ENCODE measurements at regions not wholly inside any gene's neighbourhood (a gene's known extent, or its start where the extent isn't known, plus 50 kb on each side); places are given as distances from the start of the nearest gene placed in this dataset.

GRCh38 chr2:234331566-234331965 is 165.3 kb downstream of the ARL4C start:
- in situ Hi-C loops (cut with MboI; ENCODE audit: low pct_ligation_motif_present in 1 of 4, low pct_unique_long_range_greater_than_20kb in 1 of 4, low sequenced_read_pairs in 3 of 4), result no loop called here

GRCh38 chr2:234330902-234331301 is 166.0 kb downstream of the ARL4C start:
- Histone ChIP-seq H3K36me3 (no peaks in the 10 kb centered on the region), H3K4me3 (no peak overlapping the region), H3K27me3 (no peaks in the 10 kb centered on the region), H3K27ac (no peak overlapping the region), H3K4me1 (peaks cover 0 to 5% (median 0%) of the 10 kb centered on the region in 4 donors), H3K9me3 (no peaks in the 10 kb centered on the region)
- TF ChIP-seq POLR2A (IDR thresholded peaks at IDR 0.05) (no peak), CTCF (IDR thresholded peaks at IDR 0.05) (no peak), EP300 (IDR thresholded peaks at IDR 0.05; ENCODE audit: low read depth) (no peak), POLR2AphosphoS5 (IDR thresholded peaks at IDR 0.05) (no peak)
- in situ Hi-C loops (cut with MboI; ENCODE audit: low pct_ligation_motif_present in 1 of 4, low pct_unique_long_range_greater_than_20kb in 1 of 4, low sequenced_read_pairs in 3 of 4), result no loop called here
- 70 to 83% methylated on average over 2 to 5 of the region's 5 CpGs for WGBS, 2 donors (ENCODE audit: low coverage in 1 of 2)
- intact Hi-C loops (cut with DNase I; ENCODE audit: low total_unique reads), result no loop called here
- DNase-seq, result no peak

More at GRCh38 chr2:234331566-234331965, 165.3 kb downstream of the ARL4C start:
- no peak overlapping the region for H3K4me3 ChIP-seq
- WGBS, 2 donors (ENCODE audit: low coverage in 1 of 2), result 85 to 100% methylated on average over 3 to 5 of the region's 5 CpGs
- no peaks in the 10 kb centered on the region for H3K27me3 ChIP-seq
- no peak for DNase-seq
- no peak for TF ChIP-seq CTCF (IDR thresholded peaks at IDR 0.05)
- TF ChIP-seq POLR2AphosphoS5 (IDR thresholded peaks at IDR 0.05), result no peak
- TF ChIP-seq POLR2A (IDR thresholded peaks at IDR 0.05), result no peak
- TF ChIP-seq EP300 (IDR thresholded peaks at IDR 0.05; ENCODE audit: low read depth), result no peak
- H3K36me3 ChIP-seq, result no peaks in the 10 kb centered on the region
- intact Hi-C loops (cut with DNase I; ENCODE audit: low total_unique reads), result no loop called here
- no peak overlapping the region for H3K27ac ChIP-seq
- peaks cover 0 to 5% (median 0%) of the 10 kb centered on the region in 4 donors for H3K4me1 ChIP-seq
- H3K9me3 ChIP-seq, result no peaks in the 10 kb centered on the region

- in situ Hi-C loops (cut with MboI; ENCODE audit: low pct_ligation_motif_present in 1 of 4, low pct_unique_long_range_greater_than_20kb in 1 of 4, low sequenced_read_pairs in 3 of 4) (no loop called here), intact Hi-C loops (cut with DNase I; ENCODE audit: low total_unique reads) (no loop called here)
- H3K36me3 ChIP-seq, result no peaks in the 10 kb centered on the region
- H3K9me3 ChIP-seq, result no peaks in the 10 kb centered on the region
- DNase-seq, result no peak
- H3K27me3 ChIP-seq, result no peaks in the 10 kb centered on the region
- H3K4me3 ChIP-seq, result no peak overlapping the region
- 91 to 98% methylated on average over 4 to 12 of the region's 12 CpGs for WGBS, 2 donors (ENCODE audit: low coverage in 1 of 2)
- H3K27ac ChIP-seq, result no peak overlapping the region
- no peak for TF ChIP-seq EP300 (IDR thresholded peaks at IDR 0.05; ENCODE audit: low read depth)
- TF ChIP-seq POLR2A (IDR thresholded peaks at IDR 0.05), result no peak
- TF ChIP-seq POLR2AphosphoS5 (IDR thresholded peaks at IDR 0.05), result no peak
- H3K4me1 ChIP-seq, result no peaks in the 10 kb centered on the region
Observed at GRCh38 chr2:234329202-234329960, 167.5 kb downstream of the ARL4C start.

- no peak overlapping the region for H3K27ac ChIP-seq
- no peaks in the 10 kb centered on the region for H3K36me3 ChIP-seq
- no peaks in the 10 kb centered on the region for H3K27me3 ChIP-seq
- H3K9me3 ChIP-seq, result no peaks in the 10 kb centered on the region
- WGBS, 2 donors (ENCODE audit: low coverage in 1 of 2), result 91% methylated on average over 12 of the region's 12 CpGs; no CpG with 5 or more reads in 1 of the 2 donors
- intact Hi-C loops (cut with DNase I; ENCODE audit: low total_unique reads), result no loop called here
- DNase-seq, result no peak
- no peaks in the 10 kb centered on the region for H3K4me1 ChIP-seq
- H3K4me3 ChIP-seq, result no peak overlapping the region
- in situ Hi-C loops (cut with MboI; ENCODE audit: low pct_ligation_motif_present in 1 of 4, low pct_unique_long_range_greater_than_20kb in 1 of 4, low sequenced_read_pairs in 3 of 4), result no loop called here
- TF ChIP-seq POLR2AphosphoS5 (IDR thresholded peaks at IDR 0.05) (no peak), POLR2A (IDR thresholded peaks at IDR 0.05) (no peak), CTCF (IDR thresholded peaks at IDR 0.05) (no peak), EP300 (IDR thresholded peaks at IDR 0.05; ENCODE audit: low read depth) (no peak)
Observed at GRCh38 chr2:234328444-234328990, 168.4 kb downstream of the ARL4C start.

All from transverse colon (tissue), 4 donors.